ENCODE measurements at regions not wholly inside any gene's neighbourhood (a gene's known extent, or its start where the extent isn't known, plus 50 kb on each side); places are given as distances from the start of the nearest gene placed in this dataset.

- H3K27ac ChIP-seq (ENCODE audit: low read length, poor library complexity, severe bottlenecking): no peak overlapping the region
- WGBS: 82% methylated on average over 5 of the region's 5 CpGs
- no peaks in the 10 kb centered on the region for H3K36me3 ChIP-seq (ENCODE audit: control insufficient read depth in 1 of 2, insufficient read depth in 2 of 2, low read depth in 1 of 2, low read length in 2 of 2)
- no peak overlapping the region for H4K8ac ChIP-seq (ENCODE audit: low read length)
- no peak overlapping the region for H2BK12ac ChIP-seq (ENCODE audit: low read length in 2 of 2)
- H3K27me3 ChIP-seq (ENCODE audit: control insufficient read depth in 1 of 2, insufficient read depth in 1 of 2, low read length in 2 of 2): peaks cover 10 to 11% of the 10 kb centered on the region in 2 experiments
- H3K4me1 ChIP-seq (ENCODE audit: control insufficient read depth, insufficient read depth, low read depth, low read length): no peaks in the 10 kb centered on the region
- H2AFZ ChIP-seq (ENCODE audit: low read depth, low read length): no peak overlapping the region
- H2BK15ac ChIP-seq (ENCODE audit: low read depth, poor library complexity, severe bottlenecking): no peak overlapping the region
- H3K4me2 ChIP-seq (ENCODE audit: low read length, poor library complexity, severe bottlenecking): no peak overlapping the region
- no peak overlapping the region for H2BK5ac ChIP-seq (ENCODE audit: low read depth, low read length, poor library complexity, severe bottlenecking)
- no peak overlapping the region for H3K18ac ChIP-seq (ENCODE audit: low read depth in 1 of 2, low read length in 2 of 2)
- H3K23ac ChIP-seq (ENCODE audit: low read length in 2 of 2): no peak overlapping the region
- no peaks in the 10 kb centered on the region for H3K79me1 ChIP-seq (replicated peaks; ENCODE audit: low read length, poor library complexity, severe bottlenecking)
- H3K14ac ChIP-seq (ENCODE audit: low read length in 2 of 2): no peak overlapping the region
- no peak overlapping the region for H3K9ac ChIP-seq (ENCODE audit: low read length)
- H3K9me3 ChIP-seq (ENCODE audit: control insufficient read depth, low read length): no peaks in the 10 kb centered on the region
- no peak overlapping the region for H4K91ac ChIP-seq (ENCODE audit: low read length)
- no peak overlapping the region for H3K4ac ChIP-seq (ENCODE audit: low read depth in 1 of 2, low read length in 2 of 2)
- no peak overlapping the region for H2BK120ac ChIP-seq (ENCODE audit: low read depth, low read length)
- no peak overlapping the region for H3K4me3 ChIP-seq (ENCODE audit: insufficient read depth in 1 of 2, low read depth in 1 of 2, low read length in 2 of 2)
- DNase-seq: no peak
- no peak overlapping the region for H2AK5ac ChIP-seq (ENCODE audit: low read length, severe bottlenecking)
Observed at GRCh38 chr2:219830353-219830738, 202.9 kb downstream of the SLC4A3 start.

GRCh38 chr2:219831957-219832356 is 204.5 kb downstream of the SLC4A3 start:
- Histone ChIP-seq H2BK5ac (ENCODE audit: low read depth, low read length, poor library complexity, severe bottlenecking) (no peak overlapping the region), H2BK120ac (ENCODE audit: low read depth, low read length) (no peak overlapping the region), H3K14ac (ENCODE audit: low read length in 2 of 2) (no peak overlapping the region), H3K27ac (ENCODE audit: low read length, poor library complexity, severe bottlenecking) (no peak overlapping the region), H3K79me1 (replicated peaks; ENCODE audit: low read length, poor library complexity, severe bottlenecking) (no peaks in the 10 kb centered on the region), H2AFZ (ENCODE audit: low read depth, low read length) (no peak overlapping the region), H3K36me3 (ENCODE audit: control insufficient read depth in 1 of 2, insufficient read depth in 2 of 2, low read depth in 1 of 2, low read length in 2 of 2) (no peaks in the 10 kb centered on the region), H4K8ac (ENCODE audit: low read length) (no peak overlapping the region), H3K23ac (ENCODE audit: low read length in 2 of 2) (no peak overlapping the region), H3K4ac (ENCODE audit: low read depth in 1 of 2, low read length in 2 of 2) (no peak overlapping the region), H2BK12ac (ENCODE audit: low read length in 2 of 2) (no peak overlapping the region), H2BK15ac (ENCODE audit: low read depth, poor library complexity, severe bottlenecking) (no peak overlapping the region), H2AK5ac (ENCODE audit: low read length, severe bottlenecking) (no peak overlapping the region), H3K9me3 (ENCODE audit: control insufficient read depth, low read length) (no peaks in the 10 kb centered on the region), H3K4me3 (ENCODE audit: insufficient read depth in 1 of 2, low read depth in 1 of 2, low read length in 2 of 2) (no peak overlapping the region), H3K4me1 (ENCODE audit: control insufficient read depth, insufficient read depth, low read depth, low read length) (no peaks in the 10 kb centered on the region), H3K9ac (ENCODE audit: low read length) (no peak overlapping the region), H3K4me2 (ENCODE audit: low read length, poor library complexity, severe bottlenecking) (no peak overlapping the region), H3K18ac (ENCODE audit: low read depth in 1 of 2, low read length in 2 of 2) (no peak overlapping the region), H3K27me3 (ENCODE audit: control insufficient read depth in 1 of 2, insufficient read depth in 1 of 2, low read length in 2 of 2) (peaks cover 10 to 11% of the 10 kb centered on the region in 2 experiments), H4K91ac (ENCODE audit: low read length) (no peak overlapping the region)
- DNase-seq: no peak
- WGBS: 69% methylated on average over 2 of the region's 2 CpGs

- 87% methylated on average over 1 of the region's 1 CpG for whole genome bisulfite sequencing
- Histone ChIP-seq H2BK120ac (ENCODE audit: low read depth, low read length) (no peak overlapping the region), H3K18ac (ENCODE audit: low read depth in 1 of 2, low read length in 2 of 2) (no peak overlapping the region), H4K8ac (ENCODE audit: low read length) (no peak overlapping the region), H3K4ac (ENCODE audit: low read depth in 1 of 2, low read length in 2 of 2) (no peak overlapping the region), H3K4me3 (ENCODE audit: insufficient read depth in 1 of 2, low read depth in 1 of 2, low read length in 2 of 2) (no peak overlapping the region), H3K4me2 (ENCODE audit: low read length, poor library complexity, severe bottlenecking) (no peak overlapping the region), H3K27ac (ENCODE audit: low read length, poor library complexity, severe bottlenecking) (no peak overlapping the region), H3K36me3 (ENCODE audit: control insufficient read depth in 1 of 2, insufficient read depth in 2 of 2, low read depth in 1 of 2, low read length in 2 of 2) (no peaks in the 10 kb centered on the region), H3K4me1 (ENCODE audit: control insufficient read depth, insufficient read depth, low read depth, low read length) (no peaks in the 10 kb centered on the region), H4K91ac (ENCODE audit: low read length) (no peak overlapping the region), H2BK15ac (ENCODE audit: low read depth, poor library complexity, severe bottlenecking) (no peak overlapping the region), H2BK12ac (ENCODE audit: low read length in 2 of 2) (no peak overlapping the region), H3K9ac (ENCODE audit: low read length) (no peak overlapping the region), H3K27me3 (ENCODE audit: control insufficient read depth in 1 of 2, insufficient read depth in 1 of 2, low read length in 2 of 2) (peaks cover 10 to 11% of the 10 kb centered on the region in 2 experiments), H2BK5ac (ENCODE audit: low read depth, low read length, poor library complexity, severe bottlenecking) (no peak overlapping the region), H3K14ac (ENCODE audit: low read length in 2 of 2) (no peak overlapping the region), H2AFZ (ENCODE audit: low read depth, low read length) (no peak overlapping the region), H3K79me1 (replicated peaks; ENCODE audit: low read length, poor library complexity, severe bottlenecking) (no peaks in the 10 kb centered on the region), H3K9me3 (ENCODE audit: control insufficient read depth, low read length) (no peaks in the 10 kb centered on the region), H3K23ac (ENCODE audit: low read length in 2 of 2) (no peak overlapping the region), H2AK5ac (ENCODE audit: low read length, severe bottlenecking) (no peak overlapping the region)
- no peak for DNase-seq
Observed at GRCh38 chr2:219832904-219833303, 205.5 kb downstream of the SLC4A3 start.

GRCh38 chr2:219835493-219835892 is 208.1 kb downstream of the SLC4A3 start:
- 70% methylated on average over 3 of the region's 3 CpGs for WGBS

More at GRCh38 chr2:219835493-219835892, 208.1 kb downstream of the SLC4A3 start:
- no peak for DNase-seq
- Histone ChIP-seq H3K27ac (ENCODE audit: low read length, poor library complexity, severe bottlenecking) (no peak overlapping the region), H3K4me1 (ENCODE audit: control insufficient read depth, insufficient read depth, low read depth, low read length) (no peaks in the 10 kb centered on the region), H2AFZ (ENCODE audit: low read depth, low read length) (no peak overlapping the region), H3K9me3 (ENCODE audit: control insufficient read depth, low read length) (no peaks in the 10 kb centered on the region), H4K91ac (ENCODE audit: low read length) (no peak overlapping the region), H3K4ac (ENCODE audit: low read depth in 1 of 2, low read length in 2 of 2) (no peak overlapping the region), H3K23ac (ENCODE audit: low read length in 2 of 2) (no peak overlapping the region), H3K14ac (ENCODE audit: low read length in 2 of 2) (no peak overlapping the region), H3K79me1 (replicated peaks; ENCODE audit: low read length, poor library complexity, severe bottlenecking) (no peaks in the 10 kb centered on the region), H2AK5ac (ENCODE audit: low read length, severe bottlenecking) (no peak overlapping the region), H3K4me3 (ENCODE audit: insufficient read depth in 1 of 2, low read depth in 1 of 2, low read length in 2 of 2) (no peak overlapping the region), H2BK12ac (ENCODE audit: low read length in 2 of 2) (no peak overlapping the region), H3K36me3 (ENCODE audit: control insufficient read depth in 1 of 2, insufficient read depth in 2 of 2, low read depth in 1 of 2, low read length in 2 of 2) (no peaks in the 10 kb centered on the region), H3K9ac (ENCODE audit: low read length) (no peak overlapping the region), H4K8ac (ENCODE audit: low read length) (no peak overlapping the region), H3K18ac (ENCODE audit: low read depth in 1 of 2, low read length in 2 of 2) (no peak overlapping the region), H2BK15ac (ENCODE audit: low read depth, poor library complexity, severe bottlenecking) (no peak overlapping the region), H3K4me2 (ENCODE audit: low read length, poor library complexity, severe bottlenecking) (no peak overlapping the region), H2BK5ac (ENCODE audit: low read depth, low read length, poor library complexity, severe bottlenecking) (no peak overlapping the region), H2BK120ac (ENCODE audit: low read depth, low read length) (no peak overlapping the region), H3K27me3 (ENCODE audit: control insufficient read depth in 1 of 2, insufficient read depth in 1 of 2, low read length in 2 of 2) (peaks cover 7 to 11% of the 10 kb centered on the region in 2 experiments)

Data from mesenchymal stem cell (in vitro differentiated cells and primary cell).